Dermis blood vessel endothelial cell (primary cell): ENCODE measurements at regions not wholly inside any gene's neighbourhood (a gene's known extent, or its start where the extent isn't known, plus 50 kb on each side); places are given as distances from the start of the nearest gene placed in this dataset.

ENCODE experiments used
- DNase-seq: peaks from one replicate; pipeline ENCODE4 v3.0.0; 2010

GRCh38 chr4:133464311-133464710 is 315.2 kb downstream of the PCDH10 start:
- DNase-seq = no peak

GRCh38 chr4:133452678-133453077 is 303.6 kb downstream of the PCDH10 start:
- no peak for DNase-seq

GRCh38 chr4:133450813-133451212 is 301.7 kb downstream of the PCDH10 start:
- DNase-seq = no peak

GRCh38 chr4:133440404-133440803 is 291.3 kb downstream of the PCDH10 start:
- no peak for DNase-seq

- no peak for DNase-seq
These were observed 290.7 kb downstream of the PCDH10 start for GRCh38 chr4:133439830-133440229.

GRCh38 chr4:133424605-133425004 is 275.5 kb downstream of the PCDH10 start:
- DNase-seq = no peak

GRCh38 chr4:133403913-133404312 is 254.8 kb downstream of the PCDH10 start:
- no peak for DNase-seq

- DNase-seq = no peak
These were observed 253.5 kb downstream of the PCDH10 start for GRCh38 chr4:133402616-133403015.

- DNase-seq = no peak
These were observed 246.0 kb downstream of the PCDH10 start for GRCh38 chr4:133394971-133395627.

GRCh38 chr4:133390198-133390855 is 241.2 kb downstream of the PCDH10 start:
- no peak for DNase-seq

- DNase-seq = no peak
These were observed 239.9 kb downstream of the PCDH10 start for GRCh38 chr4:133389029-133389428.

- DNase-seq = no peak
These were observed 236.3 kb downstream of the PCDH10 start for GRCh38 chr4:133385161-133385954.

GRCh38 chr4:133379681-133380438 is 230.8 kb downstream of the PCDH10 start:
- DNase-seq = no peak

- DNase-seq = no peak
These were observed 228.2 kb downstream of the PCDH10 start for GRCh38 chr4:133377286-133377685.

- DNase-seq = no peak
These were observed 223.6 kb downstream of the PCDH10 start for GRCh38 chr4:133372699-133373098.

- no peak for DNase-seq
These were observed 206.5 kb downstream of the PCDH10 start for GRCh38 chr4:133355633-133356032.

- no peak for DNase-seq
These were observed 198.3 kb downstream of the PCDH10 start for GRCh38 chr4:133347409-133347808.

GRCh38 chr4:133324491-133324890 is 175.4 kb downstream of the PCDH10 start:
- DNase-seq = no peak

GRCh38 chr4:133323670-133324069 is 174.6 kb downstream of the PCDH10 start:
- no peak for DNase-seq

- peak; percentile 10 for DNase-seq
These were observed 171.6 kb downstream of the PCDH10 start for GRCh38 chr4:133320576-133321170.

- no peak for DNase-seq
These were observed 167.8 kb downstream of the PCDH10 start for GRCh38 chr4:133316909-133317308.

GRCh38 chr4:133314991-133315390 is 165.9 kb downstream of the PCDH10 start:
- no peak for DNase-seq

GRCh38 chr4:133287396-133287795 is 138.3 kb downstream of the PCDH10 start:
- no peak for DNase-seq
